CD4-positive, alpha-beta memory T cell (primary cell): ENCODE measurements at regions not wholly inside any gene's neighbourhood (a gene's known extent, or its start where the extent isn't known, plus 50 kb on each side); places are given as distances from the start of the nearest gene placed in this dataset.

Source experiments
- CTCF ChIA-PET: fragments of 350-600 bp; sonication (Branson Sonifier 250); formaldehyde crosslinking; loops from one replicate; lab custom pipeline; 2021; ENCODE audit warnings: inconsistent platforms; ENCODE audit not compliant: partially characterized antibody; lab: Charles Lee
- POLR2A ChIA-PET: fragments of 350-600 bp; sonication (Branson Sonifier 250); formaldehyde crosslinking; loops from one replicate; lab custom pipeline; 2021; ENCODE audit not compliant: partially characterized antibody; lab: Charles Lee
- DNase-seq, 5 donors: peaks; one replicate each; pipeline versions ENCODE4 v3.0.0 to v3.0.0-alpha.2; 2020 to 2022; ENCODE audit warnings: mixed read lengths in 1 of 5
- H3K27ac ChIP-seq: one replicate; pipeline ENCODE4 v1.7.0; 2013; ENCODE audit warnings: low read depth, low read length
- H3K27me3 ChIP-seq: 2 replicates; pipeline ENCODE4 v1.7.0; 2013; ENCODE audit warnings: mild to moderate bottlenecking, low read length, moderate library complexity; ENCODE audit not compliant: insufficient read depth
- H3K36me3 ChIP-seq: 2 replicates; pipeline ENCODE4 v1.7.0; 2013; ENCODE audit warnings: mild to moderate bottlenecking, low read length, moderate library complexity; ENCODE audit not compliant: insufficient read depth
- H3K4me1 ChIP-seq: 2 replicates; pipeline ENCODE4 v1.7.0; 2013; ENCODE audit warnings: mild to moderate bottlenecking, low read length, moderate library complexity; ENCODE audit not compliant: insufficient read depth
- H3K4me3 ChIP-seq, 2 donors: one replicate each; pipeline ENCODE4 v1.7.0; 2013; ENCODE audit warnings: low read length in 2 of 2, mild to moderate bottlenecking in 1 of 2
- H3K9me3 ChIP-seq, 2 donors: one replicate each; pipeline ENCODE4 v1.7.0; 2013; ENCODE audit warnings: low read length in 2 of 2, control low read depth in 1 of 2; ENCODE audit not compliant: control insufficient read depth in 1 of 2
- H3K27ac Mint-ChIP-seq, 7 donors: one replicate each; pipeline ENCODE4 v1.8.0; 2020 to 2021; ENCODE audit warnings: mixed read lengths in 7 of 7, mild to moderate bottlenecking in 6 of 7, inconsistent platforms in 3 of 7, moderate library complexity in 3 of 7
- H3K27me3 Mint-ChIP-seq, 2 donors: one replicate each; pipeline ENCODE4 v1.8.0; 2020 to 2021; ENCODE audit warnings: mixed read lengths in 2 of 2
- H3K36me3 Mint-ChIP-seq, 2 donors: one replicate each; pipeline ENCODE4 v1.8.0; 2020 to 2021; ENCODE audit warnings: mixed read lengths in 2 of 2, inconsistent platforms in 1 of 2, mild to moderate bottlenecking in 1 of 2
- H3K4me1 Mint-ChIP-seq, 4 donors: one replicate each; pipeline ENCODE4 v1.8.0; 2020 to 2021; ENCODE audit warnings: mixed read lengths in 4 of 4, mild to moderate bottlenecking in 1 of 4
- H3K4me3 Mint-ChIP-seq, 8 donors: one replicate each; pipeline ENCODE4 v1.8.0; 2020 to 2021; ENCODE audit warnings: mixed read lengths in 8 of 8, mild to moderate bottlenecking in 7 of 8, moderate library complexity in 6 of 8, inconsistent platforms in 3 of 8
- H3K9me3 Mint-ChIP-seq, 8 donors: one replicate each; pipeline ENCODE4 v1.8.0; 2020 to 2021; ENCODE audit warnings: mixed read lengths in 8 of 8, mild to moderate bottlenecking in 5 of 8, inconsistent platforms in 3 of 8, moderate library complexity in 1 of 8
- intact Hi-C: fragments of 100-400 bp; cut with micrococcal nuclease; formaldehyde crosslinking; loops from one replicate; pipeline ENCODE4 v1.15.1; 2023

GRCh38 chr15:69903470-69904469 lies 193.9 kb downstream of the TLE3 start:
- Histone ChIP-seq H3K27ac (no peak overlapping the region), H3K27me3 (no peaks in the 10 kb centered on the region), H3K9me3 (no peaks in the 10 kb centered on the region), H3K4me1 (no peaks in the 10 kb centered on the region), H3K36me3 (no peaks in the 10 kb centered on the region), H3K4me3 (no peak overlapping the region)
- Mint-ChIP-seq H3K27me3 (peaks cover 0 to 1% of the 10 kb centered on the region in 2 donors), H3K9me3 (peaks cover 0 to 2% (median 0%) of the 10 kb centered on the region in 8 donors), H3K4me1 (peaks cover 0 to 2% (median 0%) of the 10 kb centered on the region in 4 donors), H3K4me3 (no peak overlapping the region), H3K36me3 (no peaks in the 10 kb centered on the region), H3K27ac (no peak overlapping the region)
- intact Hi-C loops, result no loop called here
- DNase-seq, result no peak
- CTCF ChIA-PET, result no interaction called here
- POLR2A ChIA-PET, result no interaction called here

GRCh38 chr15:69906256-69907185 lies 191.2 kb downstream of the TLE3 start:
- no peak overlapping the region for H3K4me3 Mint-ChIP-seq
- Histone ChIP-seq H3K9me3 (no peaks in the 10 kb centered on the region), H3K27ac (no peak overlapping the region), H3K4me3 (no peak overlapping the region), H3K36me3 (no peaks in the 10 kb centered on the region), H3K27me3 (no peaks in the 10 kb centered on the region), H3K4me1 (no peaks in the 10 kb centered on the region)
- no peaks in the 10 kb centered on the region for H3K36me3 Mint-ChIP-seq
- POLR2A ChIA-PET, result no interaction called here
- DNase-seq, result no peak
- peaks cover 0 to 2% (median 0%) of the 10 kb centered on the region in 4 donors for H3K4me1 Mint-ChIP-seq
- no peak overlapping the region for H3K27ac Mint-ChIP-seq
- peaks cover 1 to 2% of the 10 kb centered on the region in 2 donors for H3K27me3 Mint-ChIP-seq
- H3K9me3 Mint-ChIP-seq, result peaks cover 0 to under 1% (median 0%) of the 10 kb centered on the region in 8 donors
- intact Hi-C loops, result no loop called here
- CTCF ChIA-PET, result no interaction called here

DNA sequence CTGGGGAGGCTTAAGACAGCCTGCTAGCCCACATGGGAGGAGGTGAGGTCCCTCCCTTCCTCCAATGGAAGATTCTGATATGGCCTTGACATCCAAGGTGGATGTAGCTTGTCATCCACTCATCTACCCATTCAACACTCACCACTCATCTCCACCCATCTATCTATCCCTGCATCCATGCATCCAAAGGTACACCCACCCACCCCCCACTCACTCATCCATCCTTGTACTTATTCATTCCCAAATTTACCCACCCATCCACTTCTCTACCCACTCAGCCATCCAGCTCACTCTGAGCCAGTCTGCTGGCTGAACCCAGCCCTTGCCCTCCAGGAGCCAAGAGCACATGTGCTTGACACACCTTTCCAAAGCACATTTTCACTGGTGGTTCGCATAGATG lies 189.7 kb downstream of the TLE3 start:
- H3K4me3 ChIP-seq, result no peak overlapping the region
- Mint-ChIP-seq H3K27ac (no peak overlapping the region), H3K27me3 (peaks cover 0 to 2% of the 10 kb centered on the region in 2 donors), H3K36me3 (no peaks in the 10 kb centered on the region), H3K9me3 (no peaks in the 10 kb centered on the region), H3K4me3 (no peak overlapping the region), H3K4me1 (peaks cover 0 to 2% (median 0%) of the 10 kb centered on the region in 4 donors)
- no peak overlapping the region for H3K27ac ChIP-seq
- ChIA-PET POLR2A (no interaction called here), CTCF (no interaction called here)
- intact Hi-C loops, result no loop called here
- no peaks in the 10 kb centered on the region for H3K9me3 ChIP-seq
- DNase-seq, result no peak
- H3K36me3 ChIP-seq, result no peaks in the 10 kb centered on the region
- no peaks in the 10 kb centered on the region for H3K4me1 ChIP-seq
- H3K27me3 ChIP-seq, result no peaks in the 10 kb centered on the region

- Histone ChIP-seq H3K36me3 (no peaks in the 10 kb centered on the region), H3K4me1 (no peaks in the 10 kb centered on the region), H3K9me3 (no peaks in the 10 kb centered on the region), H3K27me3 (no peaks in the 10 kb centered on the region), H3K4me3 (no peak overlapping the region), H3K27ac (no peak overlapping the region)
- peaks cover 0 to 2% of the 10 kb centered on the region in 2 donors for H3K27me3 Mint-ChIP-seq
- H3K9me3 Mint-ChIP-seq, result no peaks in the 10 kb centered on the region
- no peak overlapping the region for H3K4me3 Mint-ChIP-seq
- DNase-seq, result no peak
- POLR2A ChIA-PET, result interaction anchor here (0.7 kb wide), 1 partner anchor 237 kb away, joined by 4 read pairs; no protein-coding TSS in a partner anchor
- peak overlapping the region in 2 of 7 donors; percentile 31 to 42 for H3K27ac Mint-ChIP-seq
- intact Hi-C loops, result no loop called here
- CTCF ChIA-PET, result no interaction called here
- peaks cover 0 to 2% (median 0%) of the 10 kb centered on the region in 4 donors for H3K4me1 Mint-ChIP-seq
- H3K36me3 Mint-ChIP-seq, result no peaks in the 10 kb centered on the region
Measured at GRCh38 chr15:69908590-69909420, 188.9 kb downstream of the TLE3 start.

DNA sequence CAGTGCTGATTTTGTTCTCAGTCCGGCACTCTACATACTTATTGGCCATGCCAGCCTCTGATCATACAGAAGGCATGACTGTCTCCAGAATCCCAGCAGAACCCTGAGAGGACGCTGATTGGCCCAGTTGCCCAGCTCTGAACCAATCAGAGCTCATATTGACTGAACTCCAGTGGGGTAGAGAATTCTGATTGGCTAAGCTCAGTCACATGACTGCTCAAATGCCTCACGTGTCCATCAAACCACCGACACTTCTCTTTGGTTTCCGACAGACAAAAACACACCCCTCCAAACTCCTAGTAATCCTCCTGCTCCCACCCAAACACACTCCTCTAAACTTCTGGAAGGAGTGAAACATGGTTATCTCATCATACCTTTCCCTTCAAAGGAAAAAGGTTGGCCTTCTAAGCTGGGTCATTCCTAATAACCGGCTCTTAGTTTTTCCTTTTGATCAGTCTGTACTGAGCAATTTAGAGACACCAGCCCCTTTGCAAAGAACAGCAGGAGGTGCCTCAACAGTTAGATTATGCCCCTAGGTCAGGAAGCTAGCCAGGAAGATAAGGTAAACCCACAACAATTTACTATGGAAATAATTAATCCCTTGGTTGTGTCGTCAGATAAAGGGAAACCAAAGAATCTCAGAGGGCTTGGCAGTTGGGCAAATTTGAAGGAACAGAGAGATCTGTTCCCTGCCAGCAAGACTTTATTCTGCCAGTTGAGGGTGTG lies 187.8 kb downstream of the TLE3 start:
- H3K9me3 Mint-ChIP-seq, result no peaks in the 10 kb centered on the region
- no peak overlapping the region for H3K27ac Mint-ChIP-seq
- no peak for DNase-seq
- no peaks in the 10 kb centered on the region for H3K36me3 Mint-ChIP-seq
- intact Hi-C loops, result no loop called here
- no peaks in the 10 kb centered on the region for H3K9me3 ChIP-seq
- ChIA-PET CTCF (no interaction called here), POLR2A (no interaction called here)
- H3K4me3 Mint-ChIP-seq, result no peak overlapping the region
- H3K27ac ChIP-seq, result no peak overlapping the region
- no peaks in the 10 kb centered on the region for H3K36me3 ChIP-seq
- no peak overlapping the region for H3K4me3 ChIP-seq
- H3K4me1 Mint-ChIP-seq, result peaks cover 0 to 2% (median 0%) of the 10 kb centered on the region in 4 donors
- peaks cover 0 to 2% of the 10 kb centered on the region in 2 donors for H3K27me3 Mint-ChIP-seq
- H3K4me1 ChIP-seq, result no peaks in the 10 kb centered on the region
- no peaks in the 10 kb centered on the region for H3K27me3 ChIP-seq

DNA sequence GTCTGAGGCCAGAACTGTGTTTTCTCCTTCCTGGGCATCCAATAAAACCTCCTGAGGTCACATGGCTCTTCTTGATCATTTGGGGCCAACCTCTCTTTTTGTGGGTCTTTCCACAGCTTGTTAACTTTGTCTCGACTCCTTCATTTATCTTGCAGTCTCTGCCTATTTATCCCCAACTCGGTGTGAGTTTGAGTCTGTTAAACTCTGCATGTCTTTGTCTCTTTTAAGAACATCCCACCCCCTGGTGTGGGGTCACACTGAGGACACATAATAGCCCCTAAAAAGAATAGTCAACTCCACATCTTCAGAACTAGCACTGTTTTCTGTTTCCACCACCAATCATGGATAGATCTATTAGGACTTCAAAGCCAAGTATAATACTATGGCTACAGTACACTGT lies 187.2 kb downstream of the TLE3 start:
- Histone ChIP-seq H3K27me3 (no peaks in the 10 kb centered on the region), H3K27ac (no peak overlapping the region), H3K4me1 (no peaks in the 10 kb centered on the region), H3K4me3 (no peak overlapping the region), H3K9me3 (no peaks in the 10 kb centered on the region), H3K36me3 (no peaks in the 10 kb centered on the region)
- intact Hi-C loops, result no loop called here
- no peak for DNase-seq
- ChIA-PET POLR2A (no interaction called here), CTCF (no interaction called here)
- Mint-ChIP-seq H3K4me1 (peaks cover 0 to 2% (median 0%) of the 10 kb centered on the region in 4 donors), H3K36me3 (no peaks in the 10 kb centered on the region), H3K9me3 (no peaks in the 10 kb centered on the region), H3K4me3 (no peak overlapping the region), H3K27me3 (peaks cover 0 to 2% of the 10 kb centered on the region in 2 donors), H3K27ac (no peak overlapping the region)
